Coronary artery (tissue), 2 donors: ENCODE measurements at regions not wholly inside any gene's neighbourhood (a gene's known extent, or its start where the extent isn't known, plus 50 kb on each side); places are given as distances from the start of the nearest gene placed in this dataset.

Experiments
- DNase-seq: peaks from one replicate; pipeline ENCODE4 v3.0.0-alpha.2; 2017; ENCODE audit warnings: low spot score
- H3K27ac ChIP-seq, 2 donors: fragments of 200-600 bp; sonication (generic); one replicate each; pipeline ENCODE4 v1.5.1; 2016 to 2019
- H3K4me3 ChIP-seq: fragments of 200-600 bp; sonication (generic); 2 replicates; pipeline ENCODE4 v1.5.1; 2016; ENCODE audit warnings: mild to moderate bottlenecking, moderate library complexity
- TF ChIP-seq, protein P1 (sequence below): fragments of 200-600 bp; sonication (generic); IDR thresholded peaks from one replicate; pipeline ENCODE4 v1.5.1; 2019; ENCODE audit warnings: antibody characterized with exemption

DNA sequence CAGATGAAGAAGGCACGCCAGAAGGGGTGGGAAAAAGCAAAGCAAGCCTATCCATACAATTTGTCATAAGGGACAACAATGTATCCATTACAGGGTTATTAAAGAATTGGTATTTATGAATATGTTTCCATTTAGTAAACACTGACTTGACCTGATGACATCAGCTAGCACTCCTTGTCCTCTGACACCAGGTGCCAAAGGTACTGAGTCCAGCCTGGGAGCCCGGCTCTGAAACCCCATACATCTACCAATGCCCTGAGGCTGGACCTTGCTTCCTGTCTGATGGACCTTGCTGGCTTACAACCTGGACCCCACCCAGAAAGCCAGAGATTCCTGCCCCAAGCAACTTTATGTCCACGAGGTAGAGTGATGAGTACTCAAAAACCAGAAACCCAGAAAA, 263.0 kb upstream of the ATP11B start:
- no peak overlapping the region for H3K4me3 ChIP-seq
- TF ChIP-seq, protein P1, sequence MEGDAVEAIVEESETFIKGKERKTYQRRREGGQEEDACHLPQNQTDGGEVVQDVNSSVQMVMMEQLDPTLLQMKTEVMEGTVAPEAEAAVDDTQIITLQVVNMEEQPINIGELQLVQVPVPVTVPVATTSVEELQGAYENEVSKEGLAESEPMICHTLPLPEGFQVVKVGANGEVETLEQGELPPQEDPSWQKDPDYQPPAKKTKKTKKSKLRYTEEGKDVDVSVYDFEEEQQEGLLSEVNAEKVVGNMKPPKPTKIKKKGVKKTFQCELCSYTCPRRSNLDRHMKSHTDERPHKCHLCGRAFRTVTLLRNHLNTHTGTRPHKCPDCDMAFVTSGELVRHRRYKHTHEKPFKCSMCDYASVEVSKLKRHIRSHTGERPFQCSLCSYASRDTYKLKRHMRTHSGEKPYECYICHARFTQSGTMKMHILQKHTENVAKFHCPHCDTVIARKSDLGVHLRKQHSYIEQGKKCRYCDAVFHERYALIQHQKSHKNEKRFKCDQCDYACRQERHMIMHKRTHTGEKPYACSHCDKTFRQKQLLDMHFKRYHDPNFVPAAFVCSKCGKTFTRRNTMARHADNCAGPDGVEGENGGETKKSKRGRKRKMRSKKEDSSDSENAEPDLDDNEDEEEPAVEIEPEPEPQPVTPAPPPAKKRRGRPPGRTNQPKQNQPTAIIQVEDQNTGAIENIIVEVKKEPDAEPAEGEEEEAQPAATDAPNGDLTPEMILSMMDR = no peak
- no peak overlapping the region for H3K27ac ChIP-seq
- DNase-seq = no peak

DNA sequence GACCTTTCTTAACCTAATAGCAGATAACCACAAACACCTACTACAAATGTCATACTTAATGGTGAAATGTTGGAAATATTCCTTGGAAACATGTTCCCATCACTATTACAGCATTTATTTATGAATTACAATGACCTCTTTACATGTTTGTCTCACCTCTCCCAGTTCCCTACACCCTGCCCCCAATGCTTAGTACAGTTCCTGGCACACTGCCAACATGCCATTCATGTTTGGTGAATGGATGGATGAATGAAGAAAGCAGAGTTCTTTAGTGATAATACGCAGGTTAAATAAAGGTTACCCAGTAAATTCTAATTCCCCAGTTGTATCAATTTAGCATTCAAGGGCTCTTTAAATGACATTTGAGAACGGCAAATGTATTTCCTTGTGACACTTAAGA, 259.9 kb upstream of the ATP11B start:
- no peak for DNase-seq
- H3K27ac ChIP-seq = no peak overlapping the region
- TF ChIP-seq, protein P1 = no peak
- H3K4me3 ChIP-seq = no peak overlapping the region

DNA sequence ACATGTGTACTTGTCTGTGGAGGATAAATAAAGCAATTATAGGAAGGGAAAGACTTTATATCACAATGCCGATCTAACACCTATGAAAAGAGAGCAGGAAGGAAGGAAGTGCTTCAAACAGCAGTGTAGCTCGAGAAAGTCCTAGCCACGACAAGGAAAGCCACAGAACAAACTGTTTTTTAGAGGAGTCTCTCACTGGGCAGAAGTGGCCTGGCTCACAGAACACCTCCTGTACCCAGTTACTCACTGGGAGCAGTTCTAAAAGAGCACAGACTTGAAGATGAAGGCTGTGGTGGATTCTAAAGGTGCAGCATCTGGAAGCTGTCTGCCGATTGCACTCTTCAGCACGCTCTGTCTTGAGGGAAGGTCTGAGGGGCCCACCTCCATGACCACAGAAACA, 248.8 kb upstream of the ATP11B start:
- Histone ChIP-seq H3K4me3 (no peak overlapping the region), H3K27ac (no peak overlapping the region)
- DNase-seq = no peak
- TF ChIP-seq, protein P1 = no peak

DNA sequence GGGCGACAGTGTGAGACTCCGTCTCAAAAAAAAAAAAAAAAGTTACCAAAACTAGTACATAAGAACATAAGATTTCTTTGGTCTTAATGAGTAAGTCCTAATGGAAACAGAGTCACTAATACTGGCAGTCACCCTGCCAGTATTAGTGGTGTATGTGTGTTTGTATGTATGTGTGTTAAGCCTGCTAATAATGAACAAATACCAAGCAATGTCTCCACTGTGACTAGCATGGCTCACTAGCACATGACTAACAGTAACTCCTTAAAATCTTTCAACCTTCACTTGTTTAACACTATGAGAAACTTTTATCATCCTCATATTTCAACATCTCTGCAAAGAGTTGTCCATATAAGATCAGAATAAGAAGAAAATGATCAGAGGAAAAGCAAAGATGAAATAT, 231.0 kb upstream of the ATP11B start:
- no peak overlapping the region for H3K4me3 ChIP-seq
- DNase-seq = no peak
- no peak overlapping the region for H3K27ac ChIP-seq
- TF ChIP-seq, protein P1 = no peak

DNA sequence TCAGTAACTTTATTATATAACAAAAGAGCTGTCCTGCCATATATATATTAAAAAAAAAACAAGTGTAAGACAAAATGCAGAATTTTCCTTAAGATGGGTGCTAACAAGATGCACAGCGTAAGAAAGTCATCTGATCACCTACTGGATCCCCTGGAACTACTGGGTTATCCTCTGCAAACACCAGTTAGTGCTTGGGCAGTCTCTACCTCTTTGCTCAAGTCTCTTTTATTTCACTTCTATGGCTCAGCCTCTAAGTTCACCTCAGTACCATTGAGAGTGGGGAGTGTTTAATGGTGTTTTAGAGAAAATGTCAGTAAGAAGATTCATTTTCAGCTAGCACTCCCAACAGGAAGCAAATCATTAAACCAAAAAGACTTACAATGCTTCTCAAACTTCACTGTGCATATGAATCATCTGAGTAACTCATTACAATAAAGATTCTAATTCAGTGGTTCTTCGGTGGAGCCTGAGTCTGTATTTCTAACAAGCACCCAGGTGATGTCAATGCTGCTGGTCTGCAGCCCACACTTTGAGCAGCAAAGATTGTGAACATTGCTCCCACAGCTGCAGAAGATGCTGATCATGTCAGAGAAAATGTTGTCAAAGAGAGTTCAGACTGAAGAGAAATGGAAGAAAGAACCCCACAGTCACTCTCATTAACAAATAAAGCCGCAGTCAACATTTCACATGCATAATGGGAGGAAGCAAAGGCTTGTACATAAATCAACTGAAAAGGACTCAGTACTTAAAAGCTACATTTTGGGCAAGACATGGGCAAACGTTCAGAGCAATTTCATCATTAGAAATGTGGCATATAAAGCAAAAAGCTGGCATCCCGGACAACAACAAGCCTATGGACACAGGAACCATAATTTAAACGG, 227.1 kb upstream of the ATP11B start:
- H3K27ac ChIP-seq = no peak overlapping the region
- DNase-seq = no peak
- TF ChIP-seq, protein P1 = no peak
- no peak overlapping the region for H3K4me3 ChIP-seq

DNA sequence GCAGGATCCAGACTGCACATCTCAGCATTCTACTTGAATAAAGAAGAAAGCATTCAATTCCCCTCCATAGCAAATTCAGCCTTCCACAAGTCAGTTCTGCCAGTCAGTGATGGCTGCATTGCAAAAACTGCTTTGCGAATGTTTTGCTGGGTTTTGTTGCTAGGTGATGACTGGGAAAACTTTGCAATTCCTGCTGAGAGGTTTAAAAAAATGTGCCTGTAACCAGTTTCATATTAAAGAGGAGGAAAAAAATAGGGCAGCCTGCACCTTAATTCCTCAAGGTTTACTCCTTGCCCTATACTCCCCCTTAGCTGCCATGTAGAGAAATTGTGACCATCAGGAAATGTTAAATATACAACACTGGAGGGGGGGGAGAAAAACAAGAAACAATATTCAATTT, 225.6 kb upstream of the ATP11B start:
- no peak overlapping the region for H3K4me3 ChIP-seq
- no peak overlapping the region for H3K27ac ChIP-seq
- no peak for DNase-seq
- TF ChIP-seq, protein P1 = no peak

DNA sequence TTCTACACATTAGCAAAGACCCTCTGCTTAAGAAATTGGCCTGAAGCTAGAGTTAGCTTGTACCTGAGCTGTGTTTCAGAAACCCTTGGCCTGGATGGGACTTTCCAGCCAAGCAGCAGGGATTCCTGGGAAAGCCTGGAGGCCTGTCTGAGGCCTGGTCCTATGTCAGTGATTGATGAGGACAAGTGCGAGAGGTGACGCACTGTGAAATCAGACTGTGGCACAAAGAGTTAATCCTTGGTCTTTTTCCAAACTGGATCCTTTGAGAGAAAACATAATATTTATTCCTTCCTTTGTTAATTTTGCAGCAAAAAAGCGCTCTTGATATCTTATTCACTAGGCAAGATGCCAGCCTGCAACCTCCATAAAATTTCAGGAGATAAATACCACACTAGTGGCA, 225.0 kb upstream of the ATP11B start:
- Histone ChIP-seq H3K4me3 (no peak overlapping the region), H3K27ac (no peak overlapping the region)
- no peak for DNase-seq
- TF ChIP-seq, protein P1 = no peak
